ENCODE measurements at regions not wholly inside any gene's neighbourhood (a gene's known extent, or its start where the extent isn't known, plus 50 kb on each side); places are given as distances from the start of the nearest gene placed in this dataset.

GRCh38 chr12:18158774-18159557 lies 69.0 kb upstream of the RERGL start:
- ChIA-PET POLR2A (no interaction called here), CTCF (no interaction called here)
- no peaks in the 10 kb centered on the region for H3K36me3 ChIP-seq (replicated peaks in 1 of 2; ENCODE audit: control extremely low read depth in 1 of 2, control insufficient read depth in 1 of 2, extremely low read depth in 1 of 2, insufficient read depth in 2 of 2, low read length in 1 of 2)
- H4K20me1 ChIP-seq (ENCODE audit: control insufficient read depth, insufficient read depth, low read length, poor library complexity, severe bottlenecking) = no peaks in the 10 kb centered on the region
- no peak overlapping the region for H3K4me2 ChIP-seq (replicated peaks; ENCODE audit: low read depth, low read length, poor library complexity, severe bottlenecking)
- no peaks in the 10 kb centered on the region for H3K27me3 Mint-ChIP-seq
- no peak overlapping the region for H3K4me3 ChIP-seq (ENCODE audit: control extremely low read depth in 1 of 5, extremely low read depth in 1 of 5, insufficient read depth in 1 of 5, low read depth in 2 of 5, low read length in 4 of 5)
- TF ChIP-seq EZH2 (IDR thresholded peaks at IDR 0.05; ENCODE audit: borderline replicate concordance, insufficient read depth, low read depth, low read length, poor library complexity, severe bottlenecking) (no peak), CTCF (IDR thresholded peaks at IDR 0.05) (peak; percentile 71)
- no peaks in the 10 kb centered on the region for H3K4me1 Mint-ChIP-seq
- H3K4me1 ChIP-seq (ENCODE audit: control insufficient read depth in 2 of 2, insufficient read depth in 2 of 2, low read length in 2 of 2) = no peaks in the 10 kb centered on the region
- no peak overlapping the region for H3K9ac ChIP-seq (ENCODE audit: low read length)
- H3K4me3 Mint-ChIP-seq = no peak overlapping the region
- DNase-seq = peak; percentile 19
- H3K27ac ChIP-seq (ENCODE audit: low read length in 2 of 2) = no peak overlapping the region
- no peak for ATAC-seq (ENCODE audit: low read depth)
- H3K9me3 Mint-ChIP-seq (ENCODE audit: insufficient read depth) = no peaks in the 10 kb centered on the region
- no peaks in the 10 kb centered on the region for H3K79me2 ChIP-seq (ENCODE audit: control insufficient read depth, insufficient read depth, low read length)
- intact Hi-C loops (cut with micrococcal nuclease) = no loop called here
- no peak overlapping the region for H2AFZ ChIP-seq (ENCODE audit: insufficient read depth, low read depth, low read length, poor library complexity, severe bottlenecking)
- H3K9me3 ChIP-seq (ENCODE audit: control extremely low read depth in 1 of 3, control insufficient read depth in 2 of 3, insufficient read depth in 1 of 3, low read length in 2 of 3) = peaks cover 0 to 5% (median 0%) of the 10 kb centered on the region in 3 donors
- no peak overlapping the region for H3K27ac Mint-ChIP-seq
- H3K27me3 ChIP-seq (replicated peaks in 1 of 4; ENCODE audit: control extremely low read depth in 1 of 4, control insufficient read depth in 3 of 4, insufficient read depth in 4 of 4, low read length in 3 of 4) = no peaks in the 10 kb centered on the region
- WGBS (ENCODE audit: insufficient coverage) = 100% methylated on average over 3 of the region's 6 CpGs

- intact Hi-C loops (cut with micrococcal nuclease) = no loop called here
- CTCF ChIA-PET = interaction anchor here (1.4 kb wide), 1 partner anchor 15 kb away, joined by 4 read pairs; no protein-coding TSS in a partner anchor
- Histone ChIP-seq H3K27me3 (replicated peaks in 1 of 4; ENCODE audit: control extremely low read depth in 1 of 4, control insufficient read depth in 3 of 4, insufficient read depth in 4 of 4, low read length in 3 of 4) (no peaks in the 10 kb centered on the region), H3K4me3 (ENCODE audit: control extremely low read depth in 1 of 5, extremely low read depth in 1 of 5, insufficient read depth in 1 of 5, low read depth in 2 of 5, low read length in 4 of 5) (no peak overlapping the region), H3K4me2 (replicated peaks; ENCODE audit: low read depth, low read length, poor library complexity, severe bottlenecking) (no peak overlapping the region), H3K27ac (ENCODE audit: low read length in 2 of 2) (no peak overlapping the region), H3K36me3 (replicated peaks in 1 of 2; ENCODE audit: control extremely low read depth in 1 of 2, control insufficient read depth in 1 of 2, extremely low read depth in 1 of 2, insufficient read depth in 2 of 2, low read length in 1 of 2) (no peaks in the 10 kb centered on the region), H2AFZ (ENCODE audit: insufficient read depth, low read depth, low read length, poor library complexity, severe bottlenecking) (no peak overlapping the region), H4K20me1 (ENCODE audit: control insufficient read depth, insufficient read depth, low read length, poor library complexity, severe bottlenecking) (no peaks in the 10 kb centered on the region), H3K9me3 (ENCODE audit: control extremely low read depth in 1 of 3, control insufficient read depth in 2 of 3, insufficient read depth in 1 of 3, low read length in 2 of 3) (peaks cover 0 to 5% (median 0%) of the 10 kb centered on the region in 3 donors), H3K9ac (ENCODE audit: low read length) (no peak overlapping the region), H3K4me1 (ENCODE audit: control insufficient read depth in 2 of 2, insufficient read depth in 2 of 2, low read length in 2 of 2) (no peaks in the 10 kb centered on the region), H3K79me2 (ENCODE audit: control insufficient read depth, insufficient read depth, low read length) (no peaks in the 10 kb centered on the region)
- Mint-ChIP-seq H3K27me3 (no peaks in the 10 kb centered on the region), H3K27ac (no peak overlapping the region), H3K4me1 (no peaks in the 10 kb centered on the region), H3K9me3 (ENCODE audit: insufficient read depth) (no peaks in the 10 kb centered on the region), H3K4me3 (no peak overlapping the region)
- ATAC-seq (ENCODE audit: low read depth) (no peak), DNase-seq (no peak)
- POLR2A ChIA-PET = no interaction called here
- TF ChIP-seq CTCF (IDR thresholded peaks at IDR 0.05) (no peak), EZH2 (IDR thresholded peaks at IDR 0.05; ENCODE audit: borderline replicate concordance, insufficient read depth, low read depth, low read length, poor library complexity, severe bottlenecking) (no peak)
- WGBS (ENCODE audit: insufficient coverage) = 20% methylated on average over 1 of the region's 2 CpGs
Observed at GRCh38 chr12:18153826-18154225, 63.8 kb upstream of the RERGL start.

Measured in B cell (primary cell).